ENCODE measurements at regions not wholly inside any gene's neighbourhood (a gene's known extent, or its start where the extent isn't known, plus 50 kb on each side); places are given as distances from the start of the nearest gene placed in this dataset.

- no CpG with 5 or more reads among the region's 2 CpGs for WGBS (ENCODE audit: extremely low coverage, insufficient read length, low lambda C conversion rate)
- H3K4me2 ChIP-seq (ENCODE audit: insufficient read depth, insufficient read length, low read length): no peak overlapping the region
- no peak for DNase-seq
- no peak overlapping the region for H3K56ac ChIP-seq (ENCODE audit: insufficient read length, low read depth, low read length)
- no peak overlapping the region for H2AFZ ChIP-seq (ENCODE audit: low read length)
- H3K9me3 Mint-ChIP-seq: no peaks in the 10 kb centered on the region
- no peaks in the 10 kb centered on the region for H3K23me2 ChIP-seq (ENCODE audit: insufficient read length, low read depth, low read length, poor library complexity, severe bottlenecking)
- H3K23ac ChIP-seq (ENCODE audit: insufficient read length, low read depth, low read length): no peak overlapping the region
- no peak overlapping the region for H3K9ac ChIP-seq (ENCODE audit: extremely low read depth, insufficient read length, low read length)
- TF ChIP-seq CTCF (conservative IDR thresholded peaks at IDR 0.05): no peak
- H4K20me1 ChIP-seq (ENCODE audit: control insufficient read depth, insufficient read depth, insufficient read length): no peaks in the 10 kb centered on the region
- H2BK120ac ChIP-seq (ENCODE audit: low read depth, low read length, poor library complexity, severe bottlenecking): no peak overlapping the region
- no peak overlapping the region for H3T11ph ChIP-seq (ENCODE audit: low read length)
- H4K8ac ChIP-seq (replicated peaks; ENCODE audit: insufficient read length, low read depth, low read length): no peak overlapping the region
- no peak overlapping the region for H3K18ac ChIP-seq (ENCODE audit: insufficient read length, low read depth, low read length)
- H3K4me1 Mint-ChIP-seq: no peaks in the 10 kb centered on the region
- no peak overlapping the region for H2BK20ac ChIP-seq (ENCODE audit: low read depth, low read length, poor library complexity, severe bottlenecking)
- no peak overlapping the region for H4K91ac ChIP-seq (ENCODE audit: insufficient read length, low read depth, low read length)
- no peak overlapping the region for H3K4me3 Mint-ChIP-seq
- no peaks in the 10 kb centered on the region for H3K79me2 ChIP-seq (ENCODE audit: insufficient read depth, low read length)
- H3K4ac ChIP-seq (ENCODE audit: low read depth, low read length): no peak overlapping the region
- H3K27ac ChIP-seq (ENCODE audit: insufficient read length, low read depth, low read length): no peak overlapping the region
- no peak overlapping the region for H3K27ac Mint-ChIP-seq
- no peaks in the 10 kb centered on the region for H3K9me3 ChIP-seq (ENCODE audit: control insufficient read depth, low read depth, low read length)
- no peak overlapping the region for H2BK5ac ChIP-seq (ENCODE audit: insufficient read length, low read length)
- no peaks in the 10 kb centered on the region for H3K27me3 Mint-ChIP-seq (ENCODE audit: low read depth)
- H3K4me1 ChIP-seq (ENCODE audit: insufficient read depth, low read length): no peaks in the 10 kb centered on the region
- H3K14ac ChIP-seq (ENCODE audit: insufficient read depth, low read length): no peak overlapping the region
- no peaks in the 10 kb centered on the region for H3K79me1 ChIP-seq (ENCODE audit: insufficient read depth, low read depth, low read length, poor library complexity, severe bottlenecking)
- no peak overlapping the region for H2BK12ac ChIP-seq (ENCODE audit: insufficient read length, low read depth, low read length)
- no peak overlapping the region for H4K5ac ChIP-seq (ENCODE audit: insufficient read length, low read depth, low read length)
- no peaks in the 10 kb centered on the region for H3K27me3 ChIP-seq (ENCODE audit: insufficient read depth, low read length)
- H2BK15ac ChIP-seq (ENCODE audit: low read depth, low read length): no peak overlapping the region
- no peak overlapping the region for H2AK5ac ChIP-seq (ENCODE audit: insufficient read length, low read length)
- peaks cover 0 to 2% (median 0%) of the 10 kb centered on the region in 3 experiments; a peak in 2 of 7 replicates for H3K36me3 Mint-ChIP-seq (ENCODE audit: insufficient read depth in 1 of 3, low read depth in 3 of 3)
Observed at GRCh38 chr2:146221826-146222225, 1623.0 kb upstream of the ACVR2A start.
